AG10803 (cell line): ENCODE measurements at regions not wholly inside any gene's neighbourhood (a gene's known extent, or its start where the extent isn't known, plus 50 kb on each side); places are given as distances from the start of the nearest gene placed in this dataset.
"Not testable (repeated sequence)": the region's sequence is repeated elsewhere in the genome, so short reads cannot be mapped to it uniquely, and the experiment has no call there.

Experiments
- DNase-seq: peaks from one replicate; pipeline ENCODE4 v3.0.0; 2010; ENCODE audit warnings: low read depth
- H3K4me3 ChIP-seq: 2 replicates; pipeline ENCODE4 v1.5.1; 2011; ENCODE audit warnings: mild to moderate bottlenecking, low read length, control low read depth
- TF ChIP-seq, protein P1 (sequence below): conservative IDR thresholded peaks from 2 replicates; pipeline ENCODE4 v1.5.1; 2011; ENCODE audit warnings: mild to moderate bottlenecking, low read length, control low read depth, inconsistent platforms

DNA sequence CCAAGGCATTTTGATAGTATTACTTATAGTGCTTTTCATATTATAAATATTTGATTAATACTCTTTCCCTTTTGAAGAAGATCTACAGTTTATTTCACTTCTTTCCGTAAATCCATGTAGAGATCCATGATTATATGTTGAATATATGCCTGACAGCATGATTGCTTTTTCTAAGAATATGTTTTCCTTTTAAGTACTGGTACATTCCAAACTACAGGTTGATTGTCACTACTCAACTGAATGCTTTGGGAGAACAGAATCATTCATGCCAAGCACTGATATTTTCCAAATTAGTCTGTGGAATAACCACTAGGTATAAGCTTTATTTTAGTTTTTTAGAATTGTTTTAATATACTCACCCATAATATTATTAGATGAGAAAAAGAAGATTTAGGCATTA lies 330.2 kb downstream of the BCKDHB start:
- no peak overlapping the region for H3K4me3 ChIP-seq
- no peak for DNase-seq
- TF ChIP-seq, protein P1, sequence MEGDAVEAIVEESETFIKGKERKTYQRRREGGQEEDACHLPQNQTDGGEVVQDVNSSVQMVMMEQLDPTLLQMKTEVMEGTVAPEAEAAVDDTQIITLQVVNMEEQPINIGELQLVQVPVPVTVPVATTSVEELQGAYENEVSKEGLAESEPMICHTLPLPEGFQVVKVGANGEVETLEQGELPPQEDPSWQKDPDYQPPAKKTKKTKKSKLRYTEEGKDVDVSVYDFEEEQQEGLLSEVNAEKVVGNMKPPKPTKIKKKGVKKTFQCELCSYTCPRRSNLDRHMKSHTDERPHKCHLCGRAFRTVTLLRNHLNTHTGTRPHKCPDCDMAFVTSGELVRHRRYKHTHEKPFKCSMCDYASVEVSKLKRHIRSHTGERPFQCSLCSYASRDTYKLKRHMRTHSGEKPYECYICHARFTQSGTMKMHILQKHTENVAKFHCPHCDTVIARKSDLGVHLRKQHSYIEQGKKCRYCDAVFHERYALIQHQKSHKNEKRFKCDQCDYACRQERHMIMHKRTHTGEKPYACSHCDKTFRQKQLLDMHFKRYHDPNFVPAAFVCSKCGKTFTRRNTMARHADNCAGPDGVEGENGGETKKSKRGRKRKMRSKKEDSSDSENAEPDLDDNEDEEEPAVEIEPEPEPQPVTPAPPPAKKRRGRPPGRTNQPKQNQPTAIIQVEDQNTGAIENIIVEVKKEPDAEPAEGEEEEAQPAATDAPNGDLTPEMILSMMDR: no peak

DNA sequence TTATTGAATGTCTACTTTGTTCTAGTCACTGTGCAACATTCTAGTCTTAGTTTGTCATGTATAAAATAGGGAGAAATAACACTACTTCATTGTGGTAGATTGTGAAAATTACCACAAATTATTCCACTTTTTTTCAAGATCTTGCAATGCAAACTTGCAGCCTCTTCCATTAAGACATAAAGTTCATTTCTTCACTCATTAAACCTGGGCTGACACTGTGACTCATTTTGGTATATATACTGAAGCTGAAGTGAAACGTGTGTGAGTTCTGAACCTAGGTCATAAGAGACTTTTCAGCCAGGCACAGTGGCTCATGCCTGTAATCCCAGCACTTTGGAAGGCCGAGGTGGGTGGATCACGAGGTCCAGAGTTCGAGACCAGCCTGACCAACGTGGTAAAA lies 329.0 kb downstream of the BCKDHB start:
- no peak overlapping the region for H3K4me3 ChIP-seq
- no peak for DNase-seq

DNA sequence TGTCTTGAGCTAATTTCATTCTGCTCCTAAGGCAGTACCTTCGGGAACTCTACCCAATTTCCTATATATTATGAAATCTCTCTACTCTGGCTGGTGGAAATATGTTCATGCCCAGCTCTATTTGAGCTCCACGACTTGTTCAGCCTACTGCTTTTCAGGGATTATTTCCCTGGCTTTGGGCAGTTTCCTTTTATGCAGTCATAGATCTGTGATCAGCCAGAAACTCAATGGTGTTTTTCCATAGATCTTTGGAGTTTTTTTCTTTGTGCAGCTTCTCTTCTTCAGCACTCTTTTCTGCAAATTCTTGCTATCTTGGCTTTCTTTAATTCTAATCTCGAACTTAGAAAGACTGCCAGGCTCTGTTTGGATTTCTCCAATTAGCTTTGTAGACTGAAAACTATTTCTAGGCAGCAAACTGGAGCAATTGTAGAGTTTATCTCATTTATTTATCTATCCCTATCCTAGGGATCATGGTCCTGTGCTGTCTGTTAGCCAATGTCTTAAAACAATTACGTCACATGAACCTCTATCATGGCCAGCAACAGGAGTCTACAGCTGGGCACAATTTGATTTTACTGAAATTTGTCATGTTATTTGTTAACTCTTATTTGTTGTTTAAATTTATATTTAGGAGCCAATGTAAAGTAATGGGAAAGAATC lies 328.4 kb downstream of the BCKDHB start:
- no peak overlapping the region for H3K4me3 ChIP-seq
- TF ChIP-seq, protein P1: no peak
- DNase-seq: no peak

More for the DNA sequence above, 329.0 kb downstream of the BCKDHB start:
- TF ChIP-seq, protein P1: no peak

DNA sequence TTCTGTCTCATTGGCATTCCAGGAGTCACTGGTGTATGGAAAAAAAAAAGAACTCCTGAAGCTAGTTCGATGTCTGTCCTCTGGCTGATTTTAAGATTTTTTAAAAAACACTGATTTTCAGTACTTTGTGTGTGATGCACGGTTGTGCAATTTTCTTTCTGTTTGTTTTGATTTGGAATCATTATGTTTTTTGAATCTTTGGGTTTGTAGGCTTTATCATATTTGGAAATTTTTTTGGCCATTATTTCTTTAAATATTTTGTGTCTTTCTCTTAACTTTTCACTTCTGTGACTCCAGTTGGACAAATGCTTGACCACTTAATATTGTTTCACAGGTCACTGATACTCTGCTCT lies 327.2 kb downstream of the BCKDHB start:
- TF ChIP-seq, protein P1: no peak
- no peak overlapping the region for H3K4me3 ChIP-seq
- DNase-seq: no peak

DNA sequence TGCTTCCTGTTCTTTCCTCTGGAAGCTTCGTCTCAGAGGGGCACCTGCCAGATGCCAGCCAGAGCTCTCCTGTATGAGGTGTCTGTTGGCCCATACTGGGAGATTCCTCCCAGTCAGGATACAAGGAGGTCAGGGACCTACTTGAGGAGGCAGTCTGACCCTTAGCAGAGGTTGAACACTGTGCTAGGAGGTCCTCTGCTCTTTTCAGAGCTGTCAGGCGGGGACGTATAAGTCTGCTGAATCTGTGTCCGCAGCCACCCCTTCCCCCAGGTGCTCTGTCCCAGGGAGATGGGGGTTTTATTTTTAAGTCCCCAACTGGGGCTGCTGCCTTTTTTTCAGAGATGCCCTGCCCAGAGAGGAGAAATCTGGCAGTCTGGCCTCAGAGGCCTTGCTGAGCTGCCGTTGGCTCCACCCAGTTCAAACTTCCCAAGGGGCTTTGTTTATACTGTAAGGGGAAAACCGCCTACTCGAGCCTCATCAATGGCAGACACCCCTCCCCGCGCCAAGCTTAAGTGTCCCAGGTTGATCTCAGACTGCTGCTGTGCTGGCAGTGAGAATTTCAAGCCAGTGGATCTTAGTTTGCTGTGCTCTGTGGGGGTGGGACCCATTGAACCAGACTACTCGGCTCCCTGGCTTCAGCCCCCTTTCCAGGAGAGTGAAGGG lies 326.7 kb downstream of the BCKDHB start:
- no peak overlapping the region for H3K4me3 ChIP-seq
- TF ChIP-seq, protein P1: no peak
- no peak for DNase-seq

DNA sequence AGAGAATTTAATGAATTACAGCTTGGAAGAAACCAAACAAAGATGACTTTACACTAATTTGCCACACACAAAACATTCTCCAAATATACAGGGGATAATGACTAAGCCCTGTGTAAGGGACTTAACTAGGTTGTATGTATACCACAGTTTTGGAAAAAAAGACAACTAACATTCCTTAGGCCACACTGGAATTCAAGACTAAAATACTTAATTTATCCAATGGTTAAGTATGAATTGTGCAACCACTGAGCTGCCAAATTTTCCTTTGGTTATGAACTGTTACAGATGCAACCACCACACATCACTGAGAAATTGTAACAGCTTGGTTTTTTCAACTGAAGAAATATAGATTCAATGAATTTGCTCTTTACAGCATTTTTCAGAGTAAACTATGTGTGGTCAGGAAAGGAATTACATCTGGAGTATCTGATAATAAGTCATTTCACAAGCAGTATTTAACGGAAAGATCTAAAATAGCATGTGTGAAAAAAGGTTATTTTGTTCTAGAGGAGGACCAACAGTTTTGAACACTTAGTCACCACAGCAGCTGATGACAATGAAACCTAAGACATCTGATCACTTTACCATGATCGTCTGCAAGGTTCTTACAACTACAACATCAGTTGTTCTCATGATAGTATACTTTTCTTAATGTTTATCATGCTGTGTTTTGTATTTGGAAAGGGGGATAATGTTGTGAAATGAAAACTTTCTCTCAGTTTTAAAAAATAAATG lies 318.8 kb downstream of the BCKDHB start:
- peak; percentile 100 for DNase-seq
- TF ChIP-seq, protein P1: peak; percentile 24; the same call in 1 of the 2 replicates
- H3K4me3 ChIP-seq: no peak overlapping the region

DNA sequence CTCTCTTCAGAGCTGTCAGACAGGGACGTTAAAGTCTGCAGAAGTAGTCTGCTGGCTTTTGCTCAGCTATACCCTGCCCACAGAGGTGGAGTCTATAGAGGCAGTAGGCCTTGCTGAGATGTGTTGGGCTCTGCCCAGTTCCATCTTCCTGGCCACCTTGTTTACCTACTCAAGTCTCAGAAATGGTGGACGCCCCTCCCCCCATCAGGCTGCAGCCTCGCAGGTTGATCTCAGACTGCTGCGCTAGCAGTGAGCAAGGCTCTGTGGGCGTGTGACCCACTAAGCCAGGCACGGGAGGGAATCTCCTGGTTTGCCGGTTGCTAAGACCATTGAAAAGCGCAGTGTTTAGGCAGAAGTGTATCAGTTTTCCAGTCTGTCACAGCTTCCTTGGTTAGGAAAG lies 305.0 kb downstream of the BCKDHB start:
- no peak for DNase-seq
- no peak overlapping the region for H3K4me3 ChIP-seq
- TF ChIP-seq, protein P1: no peak

DNA sequence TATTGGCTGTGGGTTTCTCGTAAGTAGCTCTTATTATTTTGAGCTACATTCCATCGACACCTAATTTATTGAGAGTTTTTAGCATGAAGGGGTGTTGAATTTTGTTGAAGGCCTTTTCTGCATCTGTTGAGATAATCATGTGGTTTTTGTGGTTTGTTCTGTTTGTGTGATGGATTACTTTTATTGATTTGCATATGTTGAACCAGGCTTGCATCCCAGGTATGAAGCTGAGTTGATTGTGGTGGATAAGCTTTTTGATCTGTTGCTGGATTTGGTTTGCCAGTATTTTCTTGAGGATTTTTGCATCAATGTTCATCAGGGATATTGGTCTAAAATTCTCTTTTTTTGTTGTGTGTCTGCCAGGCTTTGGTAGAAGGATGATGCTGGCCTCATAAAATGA lies 301.5 kb downstream of the BCKDHB start:
- not testable (repeated sequence) for H3K4me3 ChIP-seq
- peak; percentile 40 for DNase-seq
